GM21825 (cell line): ENCODE measurements at regions not wholly inside any gene's neighbourhood (a gene's known extent, or its start where the extent isn't known, plus 50 kb on each side); places are given as distances from the start of the nearest gene placed in this dataset.
"Not testable (repeated sequence)": the region's sequence is repeated elsewhere in the genome, so short reads cannot be mapped to it uniquely, and the experiment has no call there.

Experiments
- ATAC-seq: cut with Tn5 transposase; IDR thresholded peaks from one replicate; pipeline ENCODE4 v1.9.1; 2021; ENCODE audit warnings: mild to moderate bottlenecking, moderate library complexity; ENCODE audit not compliant: unreplicated experiment

DNA sequence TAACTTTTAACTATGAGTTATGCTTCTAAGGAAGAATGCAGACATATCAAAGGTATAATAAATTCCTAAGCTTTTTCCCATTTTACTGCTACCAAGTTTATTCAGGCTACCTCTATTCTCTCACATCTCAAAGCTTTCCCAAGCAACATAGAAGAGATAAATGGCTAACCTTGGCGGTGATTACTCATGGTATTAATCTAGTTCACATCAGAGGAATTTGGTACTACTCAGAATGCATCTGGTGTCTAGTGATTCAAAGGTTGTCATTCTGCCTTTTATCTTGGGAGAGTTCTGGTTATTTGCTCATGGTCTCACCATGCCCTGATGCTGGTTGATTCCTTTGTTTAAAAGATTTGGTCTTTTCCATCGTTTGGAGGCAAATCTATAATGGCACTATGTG, 182.7 kb downstream of the TAF11L14 start:
- ATAC-seq: no peak

DNA sequence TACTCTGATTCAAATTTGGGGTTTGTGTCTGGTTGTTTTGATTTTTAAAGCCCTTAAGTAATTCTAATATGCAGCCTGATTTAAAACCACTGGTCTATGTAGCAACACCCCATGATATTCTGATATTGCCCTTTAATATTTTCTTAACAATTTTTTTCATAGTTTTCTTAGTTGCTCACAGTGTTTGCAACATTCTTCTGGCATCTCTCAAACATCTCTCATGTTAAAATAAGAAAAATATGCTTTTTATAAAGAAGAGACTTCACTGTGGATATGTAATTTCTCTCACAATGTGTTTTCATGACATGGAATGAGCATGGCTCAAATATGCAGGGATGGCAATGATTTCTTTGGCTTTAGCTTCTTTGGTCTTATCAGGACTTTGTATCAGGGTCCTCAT, 183.7 kb downstream of the TAF11L14 start:
- no peak for ATAC-seq

DNA sequence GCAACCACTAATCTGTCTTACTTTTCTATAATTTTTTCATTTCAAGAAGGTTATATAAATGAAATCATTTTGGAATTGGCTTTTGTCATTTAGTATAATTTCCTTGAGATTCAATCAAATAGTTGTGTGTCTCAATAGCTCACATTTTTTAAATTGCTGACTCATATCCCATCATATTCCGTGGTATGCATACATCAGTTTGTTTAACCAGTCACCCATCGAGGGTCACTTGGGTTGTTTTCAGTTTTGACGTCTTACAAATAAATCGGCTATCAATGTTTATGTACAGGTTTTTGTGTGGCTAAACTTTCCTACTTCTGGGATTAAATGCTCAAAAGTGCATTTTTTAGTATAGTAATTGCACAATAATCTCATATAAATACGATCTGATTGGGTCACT, 185.5 kb downstream of the TAF11L14 start:
- no peak for ATAC-seq

DNA sequence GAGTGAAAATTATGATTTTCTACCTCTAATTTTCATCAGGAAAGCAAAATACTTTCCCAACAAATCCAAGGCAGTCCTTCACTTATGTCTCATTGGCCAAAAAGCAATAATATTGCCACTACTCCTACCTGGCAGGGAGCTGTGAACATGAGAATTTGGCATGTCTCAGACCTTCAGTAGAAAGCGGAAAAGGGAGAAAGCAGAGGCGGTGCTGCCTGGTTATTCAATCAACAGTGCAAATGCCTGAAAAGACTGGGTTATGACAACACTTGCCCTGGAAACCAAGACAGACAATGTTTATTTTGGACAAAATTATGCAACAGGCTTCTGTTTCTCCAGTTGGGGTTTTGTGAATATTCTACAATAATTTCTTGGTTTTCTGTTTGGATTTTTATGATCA, 194.4 kb downstream of the TAF11L14 start:
- ATAC-seq: no peak

DNA sequence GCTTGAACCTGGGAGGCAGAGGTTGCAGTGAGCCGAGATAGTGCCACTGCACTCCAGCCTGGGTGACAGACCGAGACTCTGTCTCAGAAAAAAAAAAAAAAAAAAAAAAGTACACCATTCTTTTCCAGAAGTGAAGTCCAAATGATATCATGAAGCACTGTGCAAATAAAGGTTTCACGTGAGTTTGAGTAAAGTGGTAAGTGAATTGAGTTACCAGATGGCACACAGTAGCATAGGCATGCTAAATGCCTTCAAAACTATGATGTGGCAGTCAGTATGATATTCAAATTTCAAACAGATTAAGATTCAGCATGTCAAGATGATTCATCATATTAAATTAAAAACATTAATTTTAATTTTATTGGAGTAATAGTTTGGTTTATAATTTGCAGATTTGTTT, 195.2 kb downstream of the TAF11L14 start:
- ATAC-seq: no peak

DNA sequence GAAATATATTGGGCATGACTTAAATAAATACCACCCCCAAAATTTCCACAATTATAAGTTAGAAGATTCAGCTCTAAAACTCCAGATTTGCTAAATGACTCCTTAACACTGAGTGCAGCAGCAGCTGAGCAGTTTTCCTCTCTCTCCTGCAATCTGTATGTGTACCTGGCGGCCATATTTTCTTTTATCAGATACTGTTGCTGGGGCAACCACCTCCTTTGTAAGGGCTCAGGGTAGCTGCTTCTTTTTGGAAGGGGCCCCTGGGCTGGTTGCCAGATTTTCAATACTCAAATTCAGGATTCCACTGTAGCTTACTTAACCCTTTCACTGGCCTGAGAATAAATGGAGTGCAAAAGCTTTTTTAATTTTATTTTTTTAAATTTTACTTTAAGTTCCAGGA, 197.0 kb downstream of the TAF11L14 start:
- ATAC-seq: no peak

DNA sequence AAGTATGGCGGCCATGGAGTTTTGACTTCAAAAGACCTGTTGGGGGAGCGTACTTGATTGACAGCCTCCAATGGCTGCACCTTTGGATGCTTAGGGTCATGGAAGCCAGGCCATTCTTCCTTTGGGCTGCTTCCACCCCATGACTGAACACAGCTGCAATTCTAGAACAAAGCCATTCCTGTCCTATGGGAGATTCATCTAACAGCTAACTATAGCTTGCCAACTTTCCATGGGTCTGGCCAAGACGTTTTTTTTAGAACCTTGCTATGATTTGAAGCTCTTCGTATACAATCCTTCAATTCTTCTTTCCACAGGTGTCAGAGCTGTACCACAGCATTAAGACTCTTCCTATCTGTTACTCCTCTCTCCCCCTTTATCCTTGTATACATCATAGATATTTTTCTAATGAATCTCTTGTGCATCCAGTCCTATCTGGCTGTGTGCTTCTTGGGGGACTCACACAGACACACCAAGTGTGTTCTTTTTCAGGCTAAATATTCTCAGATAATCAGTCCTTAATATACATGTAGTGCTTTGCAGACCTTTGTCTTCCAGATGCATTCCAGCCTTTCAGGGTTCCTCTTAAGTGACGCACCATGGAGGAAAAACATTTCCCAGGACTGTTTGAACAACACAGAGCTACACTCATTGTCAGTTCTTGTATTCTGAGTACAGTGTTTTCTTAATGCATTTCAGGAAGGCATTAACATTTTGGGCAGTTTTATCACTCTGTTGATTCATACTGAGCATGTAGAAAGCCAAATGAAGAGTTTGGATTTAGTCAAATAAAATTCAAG, 198.9 kb downstream of the TAF11L14 start:
- no peak for ATAC-seq

DNA sequence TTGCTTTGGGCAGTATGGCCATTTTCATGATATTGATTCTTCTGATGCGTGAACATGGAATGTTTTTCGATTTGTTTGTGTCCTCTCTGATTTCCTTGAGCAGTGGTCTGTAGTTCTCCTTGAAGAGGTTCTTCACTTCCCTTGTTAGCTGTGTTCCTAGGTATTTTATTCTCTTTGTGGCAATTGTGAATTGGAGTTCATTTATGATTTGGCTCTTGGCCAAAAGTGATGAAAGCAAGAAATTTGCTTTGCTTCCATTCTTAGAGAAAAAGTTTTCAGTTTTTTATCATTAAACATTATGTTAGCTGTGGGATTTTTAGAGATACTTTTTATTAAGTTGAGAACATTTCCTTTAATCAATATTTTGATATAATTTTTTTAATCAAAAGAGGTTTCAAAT, 203.5 kb downstream of the TAF11L14 start:
- no peak for ATAC-seq

DNA sequence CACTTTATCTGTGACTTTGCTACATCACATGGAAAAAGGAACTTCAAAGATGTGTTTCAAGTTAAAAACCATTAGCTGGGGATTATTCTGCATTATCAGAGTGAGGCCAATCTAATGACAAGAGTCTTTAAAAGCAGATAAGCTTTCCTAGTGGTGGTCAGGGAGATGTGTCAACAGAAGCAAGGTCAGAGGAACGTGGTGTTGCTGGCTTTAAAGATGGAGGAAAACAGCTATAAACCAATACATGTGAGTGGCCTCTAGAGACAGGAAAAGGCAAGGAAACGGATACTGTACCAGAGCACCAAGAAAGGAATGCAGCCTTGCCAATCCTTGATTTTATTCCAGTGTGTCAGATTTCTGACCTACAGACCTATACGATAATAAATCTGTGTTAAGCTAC, 204.2 kb downstream of the TAF11L14 start:
- ATAC-seq: no peak

DNA sequence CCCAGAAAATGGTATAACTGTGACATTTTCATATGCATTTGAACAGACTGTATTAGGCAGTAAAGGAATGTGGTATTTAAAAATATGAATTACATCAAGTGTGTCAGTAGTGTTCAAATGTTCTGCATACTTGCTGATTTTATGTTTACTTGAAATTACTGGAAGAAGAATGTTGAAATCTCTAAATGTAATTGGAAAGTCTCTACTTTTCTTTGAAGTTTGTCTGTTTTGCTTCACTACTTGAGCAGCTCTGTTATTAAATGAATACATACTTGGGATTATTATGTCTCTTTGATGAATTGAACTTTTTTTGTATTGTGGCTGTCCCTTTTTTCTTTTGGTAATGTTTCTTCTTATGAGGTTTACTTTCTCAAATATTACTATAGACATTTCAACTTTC, 205.6 kb downstream of the TAF11L14 start:
- no peak for ATAC-seq

DNA sequence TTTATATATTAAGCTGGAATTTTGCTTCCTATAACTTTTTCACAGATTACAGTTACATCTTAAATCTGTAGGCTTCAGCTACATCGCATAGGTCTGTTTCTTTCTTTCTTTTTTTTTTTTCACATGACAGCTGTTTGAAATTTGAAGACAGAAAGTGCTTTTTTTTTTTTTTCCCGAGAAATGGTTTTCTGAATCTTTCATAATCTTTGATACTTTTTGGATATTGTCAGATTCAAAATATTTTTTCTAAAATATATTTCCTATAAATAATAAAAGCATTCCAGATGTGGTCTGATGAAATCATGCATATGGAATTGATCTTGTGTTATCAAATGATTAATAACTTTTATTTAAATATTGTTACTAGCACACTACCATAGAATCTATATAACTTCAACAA, 212.2 kb downstream of the TAF11L14 start:
- ATAC-seq: no peak

DNA sequence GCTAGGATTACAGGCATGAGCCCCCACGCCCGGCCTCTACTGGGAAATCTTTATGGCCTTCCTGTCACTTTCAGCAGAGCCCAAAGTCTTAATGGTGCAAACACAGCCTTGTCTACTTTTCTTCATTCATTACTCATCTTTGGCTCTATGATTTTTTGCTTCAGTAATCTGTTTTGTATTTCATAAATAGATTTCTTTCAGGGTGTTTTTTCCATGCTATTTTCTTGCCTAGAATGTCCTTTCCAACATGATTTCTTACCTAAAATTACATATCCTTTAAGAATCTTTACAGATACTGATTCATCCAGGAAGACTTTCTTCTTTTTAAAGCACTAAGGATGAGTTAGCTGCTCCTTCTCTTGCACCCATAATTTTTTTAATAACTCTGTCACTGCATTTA, 213.0 kb downstream of the TAF11L14 start:
- ATAC-seq: no peak

DNA sequence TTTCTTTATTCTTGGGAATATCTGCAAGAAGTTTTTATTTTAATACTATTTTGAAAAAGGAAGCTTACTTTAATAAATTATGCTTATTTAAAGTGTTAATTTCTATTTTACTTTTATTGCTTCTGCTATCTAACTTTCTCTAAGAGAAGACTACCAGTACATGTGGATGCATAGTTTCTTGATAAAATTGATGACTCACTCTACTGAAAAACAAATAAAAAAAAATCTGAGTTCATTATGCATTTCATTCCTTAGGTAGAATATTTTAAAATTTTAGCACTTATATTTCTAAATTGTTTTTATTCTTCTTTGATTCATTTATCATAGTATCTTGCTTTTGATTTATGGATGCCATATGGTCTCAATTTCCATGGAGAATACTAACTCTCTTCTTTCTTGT, 217.9 kb downstream of the TAF11L14 start:
- ATAC-seq: no peak

DNA sequence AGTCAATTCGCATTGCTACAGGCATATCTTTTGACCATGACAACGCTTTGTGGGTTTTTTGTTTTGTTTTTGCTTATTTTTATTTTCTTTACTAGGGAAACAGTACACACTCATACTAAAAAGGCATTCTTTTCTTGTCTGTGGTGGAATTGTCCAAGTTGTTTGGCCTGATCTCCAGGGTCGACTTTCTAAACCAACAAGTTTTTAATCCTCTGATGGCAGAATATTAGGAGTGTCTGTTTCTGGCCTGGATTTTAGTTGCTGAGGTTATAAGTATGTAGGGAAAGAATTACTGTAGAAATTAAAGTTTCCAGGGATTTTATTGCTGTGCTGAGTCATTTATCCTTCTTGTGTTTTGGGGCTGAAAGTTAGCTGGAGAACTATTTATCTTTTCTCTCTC, 218.5 kb downstream of the TAF11L14 start:
- no peak for ATAC-seq

DNA sequence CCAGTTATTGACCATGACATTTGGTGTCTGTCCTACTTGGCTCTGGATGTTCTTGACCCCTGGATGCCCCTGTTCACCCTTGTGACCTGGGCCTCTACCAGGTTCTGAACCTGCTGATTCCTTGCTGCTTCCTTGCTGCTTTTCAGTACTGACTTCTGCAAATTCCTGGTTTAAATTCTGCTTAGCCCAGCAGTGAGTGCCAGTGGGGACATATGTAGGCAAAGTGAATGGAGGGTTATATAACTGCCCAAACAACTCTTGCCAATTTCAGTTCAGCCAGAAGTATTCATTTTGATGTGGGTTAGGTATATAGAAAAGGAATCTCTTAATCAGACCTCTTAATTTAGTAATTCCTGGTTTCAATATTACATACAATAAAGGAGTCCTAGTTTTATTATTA, 220.6 kb downstream of the TAF11L14 start:
- ATAC-seq: no peak

DNA sequence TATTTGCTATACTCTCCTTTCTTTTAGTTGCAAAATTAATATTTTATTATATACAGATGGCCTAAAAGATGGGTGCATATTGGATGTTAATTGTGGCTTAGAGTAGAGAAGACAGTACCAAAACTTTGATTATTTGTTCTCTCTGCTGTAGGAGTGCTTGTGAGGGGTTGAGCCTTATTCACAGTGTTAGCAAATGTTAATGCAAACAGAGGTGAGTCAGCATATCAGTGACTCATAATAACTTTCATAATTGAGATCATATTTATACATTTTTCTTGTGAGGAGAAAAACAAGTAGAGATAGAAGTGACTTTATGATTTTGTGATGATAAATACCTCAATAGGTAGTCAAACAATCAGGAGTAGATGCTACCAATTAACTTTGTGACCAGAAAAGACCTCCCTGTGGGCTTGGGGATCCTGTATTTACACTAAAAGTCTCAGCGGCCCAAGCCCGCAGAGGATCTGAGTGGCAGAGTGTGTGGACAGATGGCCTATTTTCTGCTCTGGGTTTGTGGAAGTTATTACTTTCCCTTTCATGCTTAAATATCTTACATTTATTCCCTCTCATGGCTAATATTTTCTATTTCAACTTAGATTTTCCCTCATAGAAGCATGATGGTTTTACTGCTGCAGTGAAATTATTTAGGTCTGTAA, 226.5 kb downstream of the TAF11L14 start:
- no peak for ATAC-seq

DNA sequence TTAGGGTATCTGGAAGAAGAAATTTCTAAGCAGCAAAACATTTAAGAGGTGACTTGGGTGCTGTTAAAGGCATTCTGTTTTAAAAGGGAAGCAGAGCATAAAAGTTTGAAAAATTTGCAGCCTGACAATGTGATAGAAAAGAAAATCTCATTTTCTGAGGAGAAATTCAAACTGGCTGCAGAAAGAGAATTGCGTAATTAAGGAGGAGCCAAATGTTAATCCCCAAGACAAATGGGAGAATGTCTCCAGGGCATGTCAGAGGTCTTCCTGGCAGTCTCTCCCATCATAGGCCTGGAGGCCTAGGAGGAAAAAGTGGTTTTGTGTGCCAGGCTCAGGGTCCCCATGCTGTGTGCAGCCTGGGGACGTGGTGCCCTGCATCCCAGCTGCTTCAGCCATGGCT, 230.6 kb downstream of the TAF11L14 start:
- ATAC-seq: not testable (repeated sequence)

DNA sequence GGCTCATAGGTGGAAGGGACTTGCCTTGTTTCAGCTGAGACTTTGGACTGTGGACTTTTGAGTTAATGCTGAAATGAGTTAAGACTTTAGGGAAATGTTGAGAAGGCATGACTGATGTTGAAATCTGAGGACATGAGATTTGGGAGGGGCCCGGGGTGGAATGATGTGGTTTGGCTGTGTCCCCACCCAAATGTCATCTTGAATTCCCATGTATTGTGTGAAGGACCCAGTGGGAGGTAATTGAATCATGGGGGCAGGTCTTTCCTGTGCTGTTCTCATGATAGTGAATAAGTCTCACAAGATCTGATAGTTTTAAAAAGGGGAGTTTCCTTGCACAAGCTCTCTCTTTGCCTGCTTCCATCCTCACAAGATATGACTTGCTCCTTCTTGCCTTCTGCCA, 231.7 kb downstream of the TAF11L14 start:
- ATAC-seq: not testable (repeated sequence)

DNA sequence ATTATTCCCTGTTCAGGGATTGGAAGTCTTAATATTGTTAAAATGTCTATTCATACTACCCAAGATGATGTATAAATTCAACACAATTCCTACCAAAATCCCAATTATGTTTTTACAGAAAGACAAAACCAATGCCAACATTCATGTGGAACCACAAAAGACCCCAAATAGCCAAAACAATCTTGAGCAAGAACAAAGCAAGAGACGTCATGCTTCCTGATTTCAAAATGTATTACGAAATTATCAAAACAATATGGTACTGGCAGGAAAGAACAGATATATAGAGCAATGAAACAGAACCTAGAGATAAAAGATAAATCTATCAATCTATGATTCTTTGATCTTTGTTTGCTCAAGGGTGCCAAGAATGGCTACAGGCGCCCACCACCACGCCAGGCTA, 237.9 kb downstream of the TAF11L14 start:
- no peak for ATAC-seq

DNA sequence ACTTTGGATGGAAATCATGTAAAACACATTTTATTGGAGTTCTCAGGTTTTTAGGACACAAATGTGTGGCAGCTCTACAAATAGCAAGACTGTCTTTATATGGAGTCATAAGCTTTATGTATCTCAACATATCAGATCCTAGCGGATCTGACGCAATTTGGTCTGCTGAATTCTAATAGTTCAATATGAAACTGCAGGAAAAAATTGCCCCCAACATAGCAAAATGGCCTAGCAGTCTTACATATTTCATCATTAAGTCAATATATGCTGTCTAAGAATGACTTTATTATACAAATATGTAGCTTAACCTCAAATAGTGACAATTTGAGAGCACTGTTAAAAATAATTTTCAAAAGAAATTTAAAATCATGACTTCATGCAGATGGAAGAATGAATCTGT, 244.3 kb downstream of the TAF11L14 start:
- no peak for ATAC-seq

DNA sequence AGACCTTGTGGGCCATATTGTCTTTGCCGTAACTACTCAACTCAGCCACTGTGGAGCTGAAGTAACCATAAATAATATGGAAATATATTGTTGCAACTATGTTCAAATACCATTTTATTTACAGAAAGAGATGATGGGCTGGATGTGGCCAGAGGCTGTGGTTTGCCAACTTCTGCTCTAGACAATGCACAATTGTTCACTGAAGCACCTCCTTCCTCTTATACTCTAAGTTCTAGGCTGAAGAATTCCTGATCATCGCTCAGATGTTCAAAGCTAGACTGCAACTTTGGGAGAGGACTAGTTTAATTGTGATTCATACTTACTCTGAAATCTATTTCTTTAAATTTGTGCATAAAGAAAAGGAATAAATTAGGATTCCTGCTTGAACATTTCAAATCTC, 245.0 kb downstream of the TAF11L14 start:
- ATAC-seq: no peak

DNA sequence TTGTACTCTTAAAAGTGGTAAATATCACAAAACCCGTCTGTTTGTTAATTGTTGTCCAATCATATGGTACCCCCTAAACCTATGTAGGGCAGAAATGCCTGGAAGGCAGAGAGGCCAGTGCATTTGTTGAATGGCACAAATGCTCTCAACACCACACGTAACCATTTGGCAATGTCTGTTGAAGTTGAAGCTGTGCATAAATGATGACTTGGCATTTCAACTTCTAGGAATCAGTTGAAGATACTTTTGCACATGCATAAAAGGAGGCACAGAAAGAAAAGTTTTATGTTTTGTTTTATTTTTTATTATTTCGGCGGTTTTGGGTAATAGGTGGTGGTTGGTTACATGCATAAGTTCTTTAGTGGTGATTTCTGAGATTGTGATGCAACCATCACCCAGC, 246.6 kb downstream of the TAF11L14 start:
- no peak for ATAC-seq
